ENCODE measurements at regions not wholly inside any gene's neighbourhood (a gene's known extent, or its start where the extent isn't known, plus 50 kb on each side); places are given as distances from the start of the nearest gene placed in this dataset.

- TF ChIP-seq POLR2A (IDR thresholded peaks at IDR 0.05; ENCODE audit: low read depth, low read length) = no peak
- no peak for TF ChIP-seq POLR2AphosphoS5 (IDR thresholded peaks at IDR 0.05; ENCODE audit: low read depth, low read length)
- TF ChIP-seq TAF1 (IDR thresholded peaks at IDR 0.05; ENCODE audit: borderline replicate concordance, low read depth, low read length) = no peak
- DNase-seq (ENCODE audit: insufficient read length) (no peak), FAIRE-seq (no peak)
Measured at GRCh38 chr6:147133669-147134068, 70.5 kb upstream of the STXBP5 start.

- FAIRE-seq (no peak), DNase-seq (ENCODE audit: insufficient read length) (no peak)
- TF ChIP-seq POLR2AphosphoS5 (IDR thresholded peaks at IDR 0.05; ENCODE audit: low read depth, low read length) (no peak), TAF1 (IDR thresholded peaks at IDR 0.05; ENCODE audit: borderline replicate concordance, low read depth, low read length) (no peak), POLR2A (IDR thresholded peaks at IDR 0.05; ENCODE audit: low read depth, low read length) (no peak)
Measured at GRCh38 chr6:147135211-147135681, 69.0 kb upstream of the STXBP5 start.

GRCh38 chr6:147136057-147136456, 68.2 kb upstream of the STXBP5 start:
- DNase-seq (ENCODE audit: insufficient read length) = no peak
- no peak for TF ChIP-seq TAF1 (IDR thresholded peaks at IDR 0.05; ENCODE audit: borderline replicate concordance, low read depth, low read length)
- no peak for TF ChIP-seq POLR2AphosphoS5 (IDR thresholded peaks at IDR 0.05; ENCODE audit: low read depth, low read length)
- no peak for TF ChIP-seq POLR2A (IDR thresholded peaks at IDR 0.05; ENCODE audit: low read depth, low read length)
- no peak for FAIRE-seq

GRCh38 chr6:147137986-147138385, 66.2 kb upstream of the STXBP5 start:
- DNase-seq (ENCODE audit: insufficient read length) = no peak
- TF ChIP-seq POLR2AphosphoS5 (IDR thresholded peaks at IDR 0.05; ENCODE audit: low read depth, low read length) = no peak
- no peak for TF ChIP-seq POLR2A (IDR thresholded peaks at IDR 0.05; ENCODE audit: low read depth, low read length)
- TF ChIP-seq TAF1 (IDR thresholded peaks at IDR 0.05; ENCODE audit: borderline replicate concordance, low read depth, low read length) = no peak
- FAIRE-seq = no peak

- no peak for DNase-seq (ENCODE audit: insufficient read length)
- no peak for FAIRE-seq
- TF ChIP-seq TAF1 (IDR thresholded peaks at IDR 0.05; ENCODE audit: borderline replicate concordance, low read depth, low read length) (no peak), POLR2AphosphoS5 (IDR thresholded peaks at IDR 0.05; ENCODE audit: low read depth, low read length) (no peak), POLR2A (IDR thresholded peaks at IDR 0.05; ENCODE audit: low read depth, low read length) (no peak)
Measured at GRCh38 chr6:147138835-147139234, 65.4 kb upstream of the STXBP5 start.

- TF ChIP-seq TAF1 (IDR thresholded peaks at IDR 0.05; ENCODE audit: borderline replicate concordance, low read depth, low read length) = no peak
- no peak for TF ChIP-seq POLR2AphosphoS5 (IDR thresholded peaks at IDR 0.05; ENCODE audit: low read depth, low read length)
- no peak for TF ChIP-seq POLR2A (IDR thresholded peaks at IDR 0.05; ENCODE audit: low read depth, low read length)
- FAIRE-seq = no peak
- DNase-seq (ENCODE audit: insufficient read length) = no peak
Measured at GRCh38 chr6:147141711-147142308, 62.4 kb upstream of the STXBP5 start.

GRCh38 chr6:147142684-147143245, 61.5 kb upstream of the STXBP5 start:
- no peak for DNase-seq (ENCODE audit: insufficient read length)
- no peak for TF ChIP-seq TAF1 (IDR thresholded peaks at IDR 0.05; ENCODE audit: borderline replicate concordance, low read depth, low read length)
- no peak for TF ChIP-seq POLR2A (IDR thresholded peaks at IDR 0.05; ENCODE audit: low read depth, low read length)
- TF ChIP-seq POLR2AphosphoS5 (IDR thresholded peaks at IDR 0.05; ENCODE audit: low read depth, low read length) = no peak
- FAIRE-seq = no peak

- TF ChIP-seq TAF1 (IDR thresholded peaks at IDR 0.05; ENCODE audit: borderline replicate concordance, low read depth, low read length) (no peak), POLR2A (IDR thresholded peaks at IDR 0.05; ENCODE audit: low read depth, low read length) (no peak), POLR2AphosphoS5 (IDR thresholded peaks at IDR 0.05; ENCODE audit: low read depth, low read length) (no peak)
- FAIRE-seq (no peak), DNase-seq (ENCODE audit: insufficient read length) (no peak)
Measured at GRCh38 chr6:147149092-147149491, 55.1 kb upstream of the STXBP5 start.

GRCh38 chr6:147149826-147150225, 54.4 kb upstream of the STXBP5 start:
- DNase-seq (ENCODE audit: insufficient read length) (no peak), FAIRE-seq (no peak)
- TF ChIP-seq POLR2AphosphoS5 (IDR thresholded peaks at IDR 0.05; ENCODE audit: low read depth, low read length) = no peak
- TF ChIP-seq TAF1 (IDR thresholded peaks at IDR 0.05; ENCODE audit: borderline replicate concordance, low read depth, low read length) = no peak
- TF ChIP-seq POLR2A (IDR thresholded peaks at IDR 0.05; ENCODE audit: low read depth, low read length) = no peak

- no peak for TF ChIP-seq POLR2AphosphoS5 (IDR thresholded peaks at IDR 0.05; ENCODE audit: low read depth, low read length)
- TF ChIP-seq POLR2A (IDR thresholded peaks at IDR 0.05; ENCODE audit: low read depth, low read length) = no peak
- no peak for TF ChIP-seq TAF1 (IDR thresholded peaks at IDR 0.05; ENCODE audit: borderline replicate concordance, low read depth, low read length)
- FAIRE-seq = no peak
- DNase-seq (ENCODE audit: insufficient read length) = no peak
Measured at GRCh38 chr6:147150293-147150692, 53.9 kb upstream of the STXBP5 start.

Data from GM12892 (cell line).